Panc1 (cell line): ENCODE measurements at regions not wholly inside any gene's neighbourhood (a gene's known extent, or its start where the extent isn't known, plus 50 kb on each side); places are given as distances from the start of the nearest gene placed in this dataset.

ENCODE experiments used
- ATAC-seq: fragments of 200-7000 bp; cut with Tn5 transposase; 2 replicates; pipeline ENCODE4 v1.9.1; 2020; ENCODE audit warnings: mild to moderate bottlenecking, moderate library complexity
- BruUV-seq: library from RNA; stranded (reverse); fragments of 400-500 nt; replicated peaks from 2 replicates; lab custom pipeline; 2021; lab: Mats Ljungman, UMichigan
- CTCF ChIA-PET: fragments of 300-600 bp; sonication (Branson Sonifier 250); formaldehyde crosslinking; loops from one replicate; lab custom pipeline; 2022; ENCODE audit warnings: antibody characterized with exemption; lab: Charles Lee
- POLR2A ChIA-PET: fragments of 300-600 bp; sonication (Branson Sonifier 250); formaldehyde crosslinking; loops from one replicate; lab custom pipeline; 2022; ENCODE audit warnings: antibody characterized with exemption; lab: Charles Lee
- DNase-seq: peaks from one replicate; pipeline ENCODE4 v3.0.0-alpha.2; 2010; ENCODE audit warnings: low read depth, low spot score
- H3K27ac ChIP-seq: 2 replicates; pipeline ENCODE4 v1.5.1; 2011; ENCODE audit warnings: mild to moderate bottlenecking, low read length, inconsistent platforms
- H3K27me3 ChIP-seq: fragments of 200-500 bp; sonication (Bioruptor generic); 2 replicates; pipeline ENCODE4 v1.6.0; 2014; ENCODE audit warnings: low read length, inconsistent platforms; ENCODE audit not compliant: control insufficient read depth, insufficient read depth
- H3K36me3 ChIP-seq: fragments of 200-500 bp; sonication (Bioruptor generic); 2 replicates; pipeline ENCODE4 v1.5.1; 2014; ENCODE audit warnings: inconsistent platforms, mild to moderate bottlenecking, low read length, moderate library complexity; ENCODE audit not compliant: control insufficient read depth, insufficient read depth
- H3K4me1 ChIP-seq: 2 replicates; pipeline ENCODE4 v1.5.1; 2011; ENCODE audit warnings: inconsistent platforms, mild to moderate bottlenecking, low read length, moderate library complexity; ENCODE audit not compliant: control insufficient read depth, insufficient read depth
- H3K4me3 ChIP-seq, 2 experiments: 2 replicates each; pipeline ENCODE4 v1.5.1; 2011 to 2012; ENCODE audit warnings: low read depth in 2 of 2, low read length in 2 of 2, mild to moderate bottlenecking in 2 of 2, inconsistent platforms in 1 of 2, moderate library complexity in 1 of 2
- H3K9me3 ChIP-seq: fragments of 200-500 bp; sonication (Bioruptor generic); 2 replicates; pipeline ENCODE4 v1.5.1; 2014; ENCODE audit warnings: low read depth, mild to moderate bottlenecking, inconsistent platforms, low read length, moderate library complexity; ENCODE audit not compliant: control insufficient read depth, insufficient read depth
- POLR2AphosphoS5 ChIP-seq: IDR thresholded peaks from 2 replicates; pipeline ENCODE4 v1.6.1; 2012; ENCODE audit warnings: mild to moderate bottlenecking, low read depth, low read length, moderate library complexity
- SIN3A ChIP-seq: IDR thresholded peaks from 2 replicates; pipeline ENCODE4 v1.6.1; 2012; ENCODE audit warnings: low read depth, mild to moderate bottlenecking, low read length, moderate library complexity, borderline replicate concordance; ENCODE audit not compliant: insufficient read depth
- TCF7L2 ChIP-seq: IDR thresholded peaks from 2 replicates; pipeline ENCODE4 v1.6.1; 2011; ENCODE audit warnings: mild to moderate bottlenecking, low read depth, low read length, inconsistent platforms
- in situ Hi-C: cut with HindIII; loops from 2 replicates; pipeline ENCODE4 v1.10.0; 2016; ENCODE audit warnings: low sequenced_read_pairs, low pct_unique_long_range_greater_than_20kb
- intact Hi-C: fragments of 100-400 bp; cut with micrococcal nuclease; formaldehyde crosslinking; loops from one replicate; pipeline ENCODE4 v1.10.0; 2022; ENCODE audit not compliant: unreplicated experiment
- TF ChIP-seq, protein P1 (sequence below): fragments of 450-650 bp; IDR thresholded peaks from 2 replicates; pipeline ENCODE4 v1.5.1; 2017; ENCODE audit warnings: mild to moderate bottlenecking
- TF ChIP-seq, protein P2 (sequence below), 2 experiments: IDR thresholded peaks; 2 replicates each; pipeline ENCODE4 v1.6.1; 2011 to 2012; ENCODE audit warnings: low read depth in 2 of 2, control low read depth in 1 of 2, low read length in 1 of 2, mild to moderate bottlenecking in 1 of 2, moderate library complexity in 1 of 2; ENCODE audit not compliant: insufficient read depth in 1 of 2

- TF ChIP-seq, protein P1, sequence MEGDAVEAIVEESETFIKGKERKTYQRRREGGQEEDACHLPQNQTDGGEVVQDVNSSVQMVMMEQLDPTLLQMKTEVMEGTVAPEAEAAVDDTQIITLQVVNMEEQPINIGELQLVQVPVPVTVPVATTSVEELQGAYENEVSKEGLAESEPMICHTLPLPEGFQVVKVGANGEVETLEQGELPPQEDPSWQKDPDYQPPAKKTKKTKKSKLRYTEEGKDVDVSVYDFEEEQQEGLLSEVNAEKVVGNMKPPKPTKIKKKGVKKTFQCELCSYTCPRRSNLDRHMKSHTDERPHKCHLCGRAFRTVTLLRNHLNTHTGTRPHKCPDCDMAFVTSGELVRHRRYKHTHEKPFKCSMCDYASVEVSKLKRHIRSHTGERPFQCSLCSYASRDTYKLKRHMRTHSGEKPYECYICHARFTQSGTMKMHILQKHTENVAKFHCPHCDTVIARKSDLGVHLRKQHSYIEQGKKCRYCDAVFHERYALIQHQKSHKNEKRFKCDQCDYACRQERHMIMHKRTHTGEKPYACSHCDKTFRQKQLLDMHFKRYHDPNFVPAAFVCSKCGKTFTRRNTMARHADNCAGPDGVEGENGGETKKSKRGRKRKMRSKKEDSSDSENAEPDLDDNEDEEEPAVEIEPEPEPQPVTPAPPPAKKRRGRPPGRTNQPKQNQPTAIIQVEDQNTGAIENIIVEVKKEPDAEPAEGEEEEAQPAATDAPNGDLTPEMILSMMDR, result no peak
- TF ChIP-seq SIN3A (no peak), POLR2AphosphoS5 (no peak), TCF7L2 (no peak)
- TF ChIP-seq, protein P2, sequence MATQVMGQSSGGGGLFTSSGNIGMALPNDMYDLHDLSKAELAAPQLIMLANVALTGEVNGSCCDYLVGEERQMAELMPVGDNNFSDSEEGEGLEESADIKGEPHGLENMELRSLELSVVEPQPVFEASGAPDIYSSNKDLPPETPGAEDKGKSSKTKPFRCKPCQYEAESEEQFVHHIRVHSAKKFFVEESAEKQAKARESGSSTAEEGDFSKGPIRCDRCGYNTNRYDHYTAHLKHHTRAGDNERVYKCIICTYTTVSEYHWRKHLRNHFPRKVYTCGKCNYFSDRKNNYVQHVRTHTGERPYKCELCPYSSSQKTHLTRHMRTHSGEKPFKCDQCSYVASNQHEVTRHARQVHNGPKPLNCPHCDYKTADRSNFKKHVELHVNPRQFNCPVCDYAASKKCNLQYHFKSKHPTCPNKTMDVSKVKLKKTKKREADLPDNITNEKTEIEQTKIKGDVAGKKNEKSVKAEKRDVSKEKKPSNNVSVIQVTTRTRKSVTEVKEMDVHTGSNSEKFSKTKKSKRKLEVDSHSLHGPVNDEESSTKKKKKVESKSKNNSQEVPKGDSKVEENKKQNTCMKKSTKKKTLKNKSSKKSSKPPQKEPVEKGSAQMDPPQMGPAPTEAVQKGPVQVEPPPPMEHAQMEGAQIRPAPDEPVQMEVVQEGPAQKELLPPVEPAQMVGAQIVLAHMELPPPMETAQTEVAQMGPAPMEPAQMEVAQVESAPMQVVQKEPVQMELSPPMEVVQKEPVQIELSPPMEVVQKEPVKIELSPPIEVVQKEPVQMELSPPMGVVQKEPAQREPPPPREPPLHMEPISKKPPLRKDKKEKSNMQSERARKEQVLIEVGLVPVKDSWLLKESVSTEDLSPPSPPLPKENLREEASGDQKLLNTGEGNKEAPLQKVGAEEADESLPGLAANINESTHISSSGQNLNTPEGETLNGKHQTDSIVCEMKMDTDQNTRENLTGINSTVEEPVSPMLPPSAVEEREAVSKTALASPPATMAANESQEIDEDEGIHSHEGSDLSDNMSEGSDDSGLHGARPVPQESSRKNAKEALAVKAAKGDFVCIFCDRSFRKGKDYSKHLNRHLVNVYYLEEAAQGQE (IDR thresholded peaks at IDR 0.05; ENCODE audit: insufficient read depth in 1 of 2, low read depth in 2 of 2, low read length in 1 of 2), result no peak
Observed at GRCh38 chr9:99712214-99712613, 109.5 kb upstream of the NR4A3 start.

GRCh38 chr9:99713838-99714306 is 107.8 kb upstream of the NR4A3 start:
- no peak for TF ChIP-seq POLR2AphosphoS5
- intact Hi-C loops, result no loop called here
- Histone ChIP-seq H3K4me3 (no peak overlapping the region), H3K27me3 (no peaks in the 10 kb centered on the region; the same call in 1 of the 2 replicates), H3K9me3 (no peaks in the 10 kb centered on the region), H3K36me3 (no peaks in the 10 kb centered on the region), H3K27ac (no peak overlapping the region), H3K4me1 (no peaks in the 10 kb centered on the region)
- CTCF ChIA-PET, result no interaction called here
- POLR2A ChIA-PET, result no interaction called here
- DNase-seq (no peak), ATAC-seq (no peak)
- in situ Hi-C loops, result no loop called here
- no TSS peak for BruUV-seq

More at GRCh38 chr9:99712214-99712613, 109.5 kb upstream of the NR4A3 start:
- no TSS peak for BruUV-seq
- Histone ChIP-seq H3K36me3 (no peaks in the 10 kb centered on the region), H3K9me3 (no peaks in the 10 kb centered on the region), H3K27me3 (no peaks in the 10 kb centered on the region; the same call in 1 of the 2 replicates), H3K4me3 (no peak overlapping the region), H3K27ac (no peak overlapping the region), H3K4me1 (no peaks in the 10 kb centered on the region)
- intact Hi-C loops, result no loop called here
- in situ Hi-C loops, result no loop called here
- ATAC-seq, result no peak
- ChIA-PET POLR2A (no interaction called here), CTCF (no interaction called here)
- DNase-seq, result no peak

GRCh38 chr9:99718631-99719030 is 103.1 kb upstream of the NR4A3 start:
- TF ChIP-seq SIN3A (no peak), TCF7L2 (no peak)
- in situ Hi-C loops (no loop called here), intact Hi-C loops (no loop called here)
- H3K4me1 ChIP-seq, result no peaks in the 10 kb centered on the region
- DNase-seq (no peak), ATAC-seq (no peak)
- H3K27me3 ChIP-seq, result no peaks in the 10 kb centered on the region; the same call in 1 of the 2 replicates
- H3K27ac ChIP-seq, result no peak overlapping the region
- no peaks in the 10 kb centered on the region for H3K9me3 ChIP-seq
- ChIA-PET POLR2A (no interaction called here), CTCF (no interaction called here)
- BruUV-seq, result no TSS peak
- H3K4me3 ChIP-seq, result no peak overlapping the region
- no peaks in the 10 kb centered on the region for H3K36me3 ChIP-seq
